AG20443 (cell line): ENCODE measurements at regions not wholly inside any gene's neighbourhood (a gene's known extent, or its start where the extent isn't known, plus 50 kb on each side); places are given as distances from the start of the nearest gene placed in this dataset.
A peak's percentile ranks its signal among the peaks of the same experiment; 100 is the strongest.
"Not testable (repeated sequence)": the region's sequence is repeated elsewhere in the genome, so short reads cannot be mapped to it uniquely, and the experiment has no call there.

ENCODE experiments used
- DNase-seq: peaks from one replicate; pipeline ENCODE4 v3.0.0; 2012; ENCODE audit warnings: low spot score, mixed read lengths

DNA sequence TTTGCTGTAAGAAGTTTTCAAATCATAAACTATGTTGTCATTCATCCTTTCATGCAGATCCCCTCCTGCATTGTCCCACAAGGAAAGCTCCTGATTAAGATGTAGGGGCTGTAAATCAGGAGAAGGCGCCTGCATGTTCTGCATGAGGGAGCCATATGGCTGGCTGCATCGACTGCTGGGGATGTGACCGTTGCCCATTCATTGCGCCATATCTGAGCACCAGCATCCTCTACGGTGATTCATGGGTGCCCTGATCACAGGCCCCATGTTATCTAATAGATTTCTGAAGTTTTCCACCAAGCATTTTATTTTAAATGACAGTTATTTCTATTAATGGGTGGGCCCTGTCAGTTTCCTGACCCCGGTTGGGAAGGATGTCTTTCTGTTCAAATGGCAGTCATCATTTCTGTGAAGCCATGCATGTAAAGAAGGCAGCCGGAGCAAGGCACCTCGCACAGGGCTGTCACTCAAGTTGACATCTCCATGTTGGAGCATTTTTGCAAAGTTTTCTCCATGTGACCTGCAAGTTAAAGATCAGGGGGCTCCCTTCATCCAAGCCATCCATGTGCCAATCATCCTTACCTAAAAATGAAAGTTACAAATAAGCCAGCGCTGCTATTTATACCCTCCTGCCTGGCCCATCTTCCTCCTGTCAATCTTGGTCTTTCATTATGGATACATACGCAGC, 128.8 kb downstream of the TEX36 start:
- no peak for DNase-seq

DNA sequence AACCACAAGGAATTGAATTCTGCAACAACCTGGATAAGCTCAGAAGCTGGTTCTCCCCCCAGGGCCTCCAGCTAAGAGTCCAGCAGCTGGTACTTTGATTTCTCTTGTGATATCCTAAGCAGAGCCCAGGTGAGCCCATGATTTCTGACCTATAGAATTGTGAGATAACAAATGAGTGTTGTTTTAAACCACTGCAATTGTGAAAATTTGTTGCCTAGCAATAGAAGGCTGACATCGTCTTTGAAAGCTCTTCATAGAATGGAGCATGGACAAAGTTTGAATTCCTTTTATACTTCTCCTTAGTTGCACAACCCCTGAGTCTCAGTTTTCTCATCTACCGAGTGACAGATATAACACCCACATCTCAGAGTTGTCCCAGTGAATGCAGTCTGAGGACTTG, 129.9 kb downstream of the TEX36 start:
- no peak for DNase-seq

DNA sequence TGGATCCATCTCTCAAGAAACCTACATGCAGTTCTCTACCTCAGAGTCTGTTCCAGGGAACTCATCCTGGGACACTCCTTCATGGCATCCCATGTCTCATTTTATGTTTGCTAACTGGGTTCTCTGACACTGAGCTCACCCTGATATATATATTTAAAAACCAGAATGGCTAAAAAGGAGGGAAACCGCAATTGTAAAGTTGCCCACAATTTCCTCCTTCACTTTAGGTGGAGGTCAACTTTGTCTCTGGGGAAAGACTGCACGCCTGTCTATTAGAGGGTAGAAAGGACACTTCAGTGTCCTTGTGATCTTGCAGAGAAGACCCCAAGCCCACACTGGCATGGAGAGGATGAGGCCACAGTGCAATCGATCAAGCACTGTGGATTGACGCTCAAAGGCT, 131.7 kb downstream of the TEX36 start:
- DNase-seq = no peak

DNA sequence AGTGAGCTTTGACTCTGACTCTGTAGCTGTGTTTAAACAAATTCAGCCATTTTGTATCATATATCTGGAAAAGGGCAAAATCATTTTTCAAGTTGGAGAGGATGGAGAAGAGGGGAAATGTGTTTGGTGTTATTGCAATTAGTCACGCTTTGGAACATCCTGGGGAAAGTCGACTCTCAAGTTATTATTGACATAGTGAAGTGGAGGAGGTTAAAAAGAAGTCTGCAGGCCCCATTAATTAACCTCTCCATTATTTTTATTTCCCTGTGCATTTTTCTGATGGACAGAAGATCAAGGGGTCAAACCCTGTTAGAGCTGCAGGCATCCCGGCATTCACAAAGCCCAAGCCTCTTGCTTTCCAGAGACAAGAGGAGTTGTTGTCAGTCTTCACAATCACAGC, 132.6 kb downstream of the TEX36 start:
- DNase-seq = no peak

DNA sequence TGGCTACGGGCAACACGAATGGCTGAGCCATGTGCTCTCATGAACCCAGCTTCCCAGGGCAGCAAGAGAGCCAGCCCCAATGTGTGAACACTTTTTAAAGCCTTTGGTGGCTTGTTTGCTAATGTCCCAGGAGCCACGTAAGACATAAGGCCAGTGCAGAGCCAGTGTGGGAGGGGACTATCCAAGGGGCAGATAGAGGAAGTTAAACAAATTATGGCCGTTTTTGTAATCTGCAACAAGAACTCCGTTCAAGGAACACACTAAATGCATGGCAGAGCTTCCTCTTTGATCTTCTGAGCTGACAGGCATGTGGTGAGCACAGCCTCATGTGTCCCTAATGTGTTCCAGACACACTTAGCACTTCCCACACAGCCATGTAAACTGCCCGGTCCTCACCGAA, 133.3 kb downstream of the TEX36 start:
- DNase-seq = no peak

DNA sequence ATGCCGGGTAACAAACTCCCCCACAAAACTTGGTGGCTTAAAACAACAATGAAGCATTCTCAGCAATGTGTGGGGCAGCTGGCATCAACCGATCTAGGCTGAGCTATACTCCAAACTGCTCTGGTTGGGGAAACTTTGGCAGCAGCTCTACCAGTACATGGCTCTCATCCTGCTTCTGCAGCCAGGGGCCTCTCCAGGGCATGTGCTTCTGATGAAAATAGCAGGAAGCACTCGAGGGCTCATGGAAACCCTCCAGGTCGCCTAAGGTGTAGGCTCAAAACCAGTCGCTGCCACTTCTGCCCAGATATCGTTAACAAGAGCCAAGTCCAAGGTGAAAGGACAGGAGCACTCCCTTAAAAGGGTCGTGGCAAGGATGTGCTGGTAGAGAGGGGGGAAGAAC, 134.1 kb downstream of the TEX36 start:
- DNase-seq = no peak

DNA sequence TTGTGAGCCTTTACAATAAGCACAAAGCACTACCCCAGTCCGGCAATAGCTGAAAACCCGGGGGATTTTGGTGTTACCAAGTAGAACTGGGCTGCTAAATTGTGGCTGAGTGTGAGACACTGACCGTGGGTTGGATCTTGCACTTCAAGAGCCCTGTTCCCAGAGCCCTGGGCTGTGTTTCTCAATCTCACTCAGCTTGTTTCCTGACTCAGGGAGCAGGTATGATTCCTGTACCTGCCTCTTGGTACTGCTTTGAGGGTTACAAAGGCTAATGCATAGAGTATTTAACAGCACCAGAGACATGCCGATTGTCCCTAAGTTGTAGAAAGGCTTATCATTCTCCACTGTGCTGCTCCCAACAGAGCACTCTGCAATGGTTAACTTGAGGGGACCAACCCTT, 134.6 kb downstream of the TEX36 start:
- no peak for DNase-seq

DNA sequence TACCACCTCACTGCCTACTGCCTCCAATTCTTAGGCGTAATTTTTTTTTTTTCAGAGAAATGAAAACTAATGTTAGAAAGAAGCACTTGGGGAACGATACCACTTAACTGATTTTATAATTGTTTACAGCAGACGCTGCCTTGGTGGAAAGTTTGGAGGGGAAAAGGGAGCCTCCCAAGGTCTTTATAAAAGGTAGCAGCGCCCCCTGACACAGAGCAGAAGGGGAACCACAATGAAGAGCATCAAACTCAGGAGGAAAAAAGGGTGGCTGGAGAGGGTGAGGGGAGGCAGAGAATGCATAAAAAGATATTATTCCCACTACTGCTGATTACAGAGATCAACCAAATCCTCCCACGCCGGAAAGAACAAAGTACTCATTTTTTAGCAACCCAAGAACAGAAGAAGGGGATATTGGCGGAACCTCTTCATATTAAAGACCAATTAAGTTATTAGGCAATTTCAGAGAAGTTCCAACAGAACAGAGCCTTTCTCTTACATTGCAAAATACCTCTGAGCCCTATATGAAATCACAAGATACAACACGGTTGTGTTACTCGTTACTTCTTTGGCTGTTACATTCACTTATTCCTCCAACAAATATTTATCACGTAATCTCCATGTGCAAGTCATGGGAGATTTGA, 135.8 kb downstream of the TEX36 start:
- no peak for DNase-seq

DNA sequence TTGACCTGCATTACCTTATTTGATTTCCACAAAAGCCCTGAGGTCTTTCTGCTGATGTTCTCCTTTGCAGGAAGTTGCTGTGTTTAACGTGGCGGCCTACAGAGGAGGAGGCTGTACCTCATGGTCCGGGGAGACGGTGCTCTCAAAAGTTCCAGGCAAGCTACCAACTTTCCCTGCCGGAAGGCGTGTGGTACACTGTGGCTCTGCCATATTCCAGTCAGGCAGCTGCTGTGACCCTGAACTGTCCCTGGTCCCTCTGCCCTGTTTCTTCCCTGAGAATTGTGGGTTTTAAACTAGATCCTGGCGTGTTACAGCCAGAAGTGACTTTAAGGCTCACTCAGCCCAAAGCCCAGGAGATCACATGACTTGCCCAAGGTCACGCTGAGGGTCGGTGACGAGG, 139.2 kb downstream of the TEX36 start:
- no peak for DNase-seq

DNA sequence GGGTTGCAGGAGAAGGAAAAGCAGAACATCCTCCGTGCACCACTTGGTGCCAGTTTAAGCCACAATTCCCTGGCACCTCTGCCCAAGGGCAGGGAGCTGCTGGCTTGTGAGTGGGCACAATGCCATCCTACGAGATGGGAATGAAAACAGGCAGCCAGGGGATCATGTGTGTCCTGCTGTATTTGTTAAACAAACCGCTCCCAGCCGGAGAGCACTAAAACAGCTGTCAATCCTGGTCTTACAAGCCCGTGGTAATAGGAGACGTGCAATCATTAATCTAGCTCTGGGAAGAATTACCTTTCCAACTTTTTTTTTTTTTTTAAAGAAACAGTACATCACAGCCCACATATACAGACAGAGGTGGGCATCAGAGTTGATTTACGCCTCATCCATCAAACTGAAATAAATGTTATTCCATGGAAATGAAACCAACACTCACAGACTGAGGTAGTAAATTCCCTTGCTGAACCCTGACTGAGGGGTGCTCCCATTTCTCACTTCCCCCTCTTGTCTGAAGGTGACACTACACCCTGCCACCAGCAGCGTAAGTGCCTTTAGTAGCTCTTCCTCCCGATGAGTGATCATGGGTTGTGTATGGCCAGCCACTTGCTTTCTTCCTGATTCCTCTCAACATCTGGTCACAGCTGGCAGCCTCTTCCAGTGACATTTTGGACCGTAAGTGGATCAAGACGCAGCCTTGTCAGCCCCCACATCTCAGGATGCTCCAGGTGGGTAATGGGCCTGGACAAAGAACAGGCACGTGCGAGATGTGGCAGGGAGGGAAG, 143.8 kb downstream of the TEX36 start:
- no peak for DNase-seq

DNA sequence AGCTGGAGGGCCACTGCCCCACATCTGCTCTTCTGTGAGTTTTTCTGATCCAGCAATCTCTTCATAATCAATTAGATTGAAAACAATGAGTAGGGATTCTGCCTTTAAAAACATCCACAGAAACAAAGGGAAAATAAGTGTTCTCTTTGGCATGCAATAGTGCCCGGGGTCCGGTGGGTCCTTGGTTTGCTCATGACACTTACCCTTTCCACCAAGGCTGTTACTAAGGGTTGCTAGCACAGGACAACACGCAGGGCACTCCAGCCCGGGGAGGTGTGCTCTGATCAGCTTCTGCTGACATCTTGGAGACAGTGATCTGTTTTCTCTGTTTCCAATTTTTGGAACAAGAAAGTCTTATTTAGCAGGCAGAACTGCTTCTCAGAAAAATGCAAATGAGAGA, 146.7 kb downstream of the TEX36 start:
- no peak for DNase-seq

DNA sequence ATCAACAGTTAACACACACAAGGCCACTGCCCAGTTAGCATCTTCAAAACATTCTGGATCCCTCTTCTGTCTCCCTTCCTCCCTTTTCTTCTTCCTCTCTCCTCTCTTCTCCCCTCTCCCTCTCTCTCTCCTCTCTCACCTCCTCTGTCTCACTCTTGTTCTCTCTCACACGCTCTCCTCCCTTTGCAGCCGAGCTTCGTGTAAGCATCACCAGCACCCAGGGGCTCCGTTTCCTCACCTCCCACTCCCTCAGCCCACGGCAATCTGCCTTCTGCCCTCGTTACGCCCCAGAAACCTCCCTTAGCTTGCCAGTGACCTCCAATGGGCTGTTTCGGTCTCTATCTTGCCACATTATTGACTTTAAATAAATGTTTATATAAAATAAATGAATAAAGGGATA, 147.4 kb downstream of the TEX36 start:
- no peak for DNase-seq

DNA sequence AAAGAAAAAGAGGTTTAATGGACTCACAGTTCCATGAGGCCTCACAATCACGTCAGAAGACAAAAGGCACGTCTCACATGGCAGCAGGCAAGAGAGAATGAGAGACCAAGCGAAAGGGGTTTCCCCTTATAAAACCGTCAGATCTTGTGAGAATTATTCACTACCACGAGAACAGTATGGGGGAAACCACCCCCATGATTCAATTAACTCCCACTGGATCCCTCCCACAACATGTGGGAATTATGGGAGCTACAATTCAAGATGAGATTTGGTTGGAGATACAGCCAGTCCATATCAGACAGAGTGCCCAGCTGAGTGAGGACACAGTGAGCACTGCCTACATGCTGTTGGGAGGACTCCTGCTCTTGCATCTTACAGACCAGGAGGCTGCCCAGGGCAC, 148.4 kb downstream of the TEX36 start:
- DNase-seq = no peak

DNA sequence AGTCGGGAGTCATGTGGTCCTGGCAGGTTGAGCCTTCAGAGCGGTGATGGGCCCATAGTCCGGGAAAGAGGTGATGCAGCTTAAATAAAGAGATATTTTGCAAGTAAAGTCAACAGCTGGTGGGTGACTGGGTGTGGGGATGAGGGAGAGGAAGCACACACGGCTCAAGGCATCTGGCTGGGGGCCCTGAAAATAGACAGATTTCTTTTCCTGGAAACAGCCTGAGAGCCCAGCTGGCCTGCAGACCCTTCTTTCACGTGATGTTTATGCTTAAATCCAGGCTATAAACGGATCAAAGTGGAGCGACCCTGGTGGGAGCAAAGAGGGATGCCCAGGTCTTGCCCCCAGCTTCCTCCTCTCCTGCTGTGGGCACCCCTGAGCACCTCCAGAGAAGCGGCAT, 149.1 kb downstream of the TEX36 start:
- no peak for DNase-seq

DNA sequence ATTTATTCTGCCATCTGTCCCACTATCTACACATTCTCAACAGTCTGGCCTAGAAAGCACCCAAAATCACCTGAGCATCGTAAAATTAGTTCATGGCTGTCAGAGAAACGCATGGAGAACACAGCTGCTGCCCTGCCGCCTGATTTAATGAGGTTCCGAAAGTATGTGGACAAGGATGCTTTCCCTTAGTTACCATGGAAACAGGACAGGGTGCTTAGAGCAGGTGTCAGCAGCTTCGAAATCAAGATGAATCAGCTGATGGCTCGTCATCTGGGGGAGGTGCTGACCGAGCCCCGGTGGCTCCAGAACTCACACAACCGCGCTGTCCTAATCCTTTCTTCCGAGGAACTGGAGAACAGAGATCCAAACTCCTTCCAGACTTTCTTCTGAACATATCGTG, 151.5 kb downstream of the TEX36 start:
- DNase-seq = no peak

DNA sequence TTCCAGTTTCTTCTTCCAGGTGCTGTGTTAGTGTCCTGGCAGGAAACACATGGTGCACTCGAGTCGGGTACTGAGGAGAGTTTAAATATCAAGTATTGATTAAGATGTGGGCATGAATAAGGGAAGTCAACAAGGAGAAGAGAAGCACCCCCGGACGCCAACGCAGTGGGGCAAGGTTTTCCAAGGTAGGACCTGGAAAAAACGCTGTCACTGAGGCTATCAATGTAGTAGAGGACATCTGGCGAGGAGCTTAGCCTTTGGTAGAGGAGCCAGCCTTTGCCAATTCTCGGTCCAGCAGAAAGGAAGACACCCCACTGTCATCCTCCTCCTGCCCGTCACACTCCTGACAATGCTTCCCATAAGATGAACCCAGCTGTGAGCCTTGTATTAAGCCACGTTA, 159.6 kb downstream of the TEX36 start:
- DNase-seq = no peak

DNA sequence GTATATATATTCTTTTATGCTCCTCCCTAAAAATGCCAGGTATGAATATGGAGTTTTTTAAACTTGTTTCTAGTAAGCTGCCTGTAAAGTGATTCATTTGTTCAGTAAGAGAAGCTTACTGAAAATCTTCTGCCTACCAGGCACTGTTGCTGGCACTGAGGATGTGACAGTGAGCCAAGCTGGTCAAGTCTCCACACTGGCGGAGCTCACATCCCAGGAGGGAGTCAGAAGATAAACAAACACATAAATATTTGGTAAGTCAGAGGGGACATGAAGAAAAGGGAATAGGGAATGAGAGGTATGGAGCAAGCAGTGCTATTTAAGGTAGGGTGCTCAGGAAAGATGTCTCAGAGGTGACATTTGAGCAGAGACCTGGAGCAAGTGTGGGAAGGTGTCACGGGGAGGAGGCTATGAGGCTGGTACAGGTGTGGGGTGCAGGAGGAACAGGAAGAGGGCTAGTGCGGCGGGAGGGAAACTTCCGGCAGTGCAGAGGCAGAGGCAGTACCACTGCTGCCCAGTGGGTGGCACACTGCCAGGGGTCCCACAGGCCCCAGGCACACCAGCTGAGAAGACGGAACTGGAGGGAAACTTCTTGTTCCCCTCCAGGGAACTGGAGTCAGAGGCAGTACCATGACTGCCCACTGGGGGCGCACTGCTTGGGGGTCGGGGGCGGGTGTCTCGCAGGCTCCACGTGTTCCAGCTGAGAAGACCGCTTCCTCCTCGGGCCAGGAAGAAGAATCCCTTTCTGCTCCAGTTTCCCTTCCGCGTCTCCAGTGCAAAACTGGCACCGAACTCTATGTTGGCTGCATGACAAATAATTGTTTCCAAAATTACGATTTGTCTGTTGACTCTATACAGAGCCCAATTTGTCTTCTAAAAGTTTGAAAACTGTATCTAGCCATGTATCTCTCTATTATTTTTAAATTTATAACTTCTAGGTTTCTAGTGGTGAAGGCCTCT, 161.0 kb downstream of the TEX36 start:
- DNase-seq = no peak

DNA sequence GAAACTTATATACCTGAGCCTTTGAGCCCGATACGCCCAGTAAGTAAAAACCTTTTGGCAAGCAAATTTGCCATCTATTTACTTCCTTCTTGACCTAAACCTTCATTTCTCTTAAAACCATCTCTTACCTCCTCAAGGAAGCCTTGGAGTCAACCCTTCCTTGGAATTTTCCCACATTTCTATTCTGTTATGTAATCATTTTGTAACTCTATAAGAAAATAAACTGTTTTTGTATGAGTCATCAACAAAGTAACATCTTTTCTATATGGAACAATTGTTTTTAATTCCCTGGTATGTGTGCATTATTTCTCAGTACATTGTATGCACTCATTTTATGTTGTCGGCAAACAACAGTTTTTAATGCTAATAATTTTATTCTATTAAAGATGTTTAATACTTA, 162.0 kb downstream of the TEX36 start:
- no peak for DNase-seq

DNA sequence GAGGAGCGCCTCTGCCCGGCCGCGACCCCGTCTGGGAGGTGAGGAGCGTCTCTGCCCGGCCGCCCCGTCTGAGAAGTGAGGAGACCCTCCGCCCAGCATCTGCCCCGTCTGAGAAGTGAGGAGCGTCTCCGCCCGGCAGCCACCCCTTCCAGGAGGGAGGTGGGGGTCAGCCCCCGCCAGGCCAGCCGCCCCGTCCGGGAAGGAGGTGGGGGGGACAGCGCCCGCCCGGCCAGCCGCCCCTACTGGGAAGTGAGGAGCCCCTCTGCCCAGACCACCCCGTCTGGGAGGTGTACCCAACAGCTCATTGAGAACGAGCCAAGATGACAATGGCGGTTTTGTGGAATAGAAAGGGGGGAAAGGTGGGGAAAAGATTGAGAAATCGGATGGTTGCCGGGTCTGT, 164.6 kb downstream of the TEX36 start:
- not testable (repeated sequence) for DNase-seq

DNA sequence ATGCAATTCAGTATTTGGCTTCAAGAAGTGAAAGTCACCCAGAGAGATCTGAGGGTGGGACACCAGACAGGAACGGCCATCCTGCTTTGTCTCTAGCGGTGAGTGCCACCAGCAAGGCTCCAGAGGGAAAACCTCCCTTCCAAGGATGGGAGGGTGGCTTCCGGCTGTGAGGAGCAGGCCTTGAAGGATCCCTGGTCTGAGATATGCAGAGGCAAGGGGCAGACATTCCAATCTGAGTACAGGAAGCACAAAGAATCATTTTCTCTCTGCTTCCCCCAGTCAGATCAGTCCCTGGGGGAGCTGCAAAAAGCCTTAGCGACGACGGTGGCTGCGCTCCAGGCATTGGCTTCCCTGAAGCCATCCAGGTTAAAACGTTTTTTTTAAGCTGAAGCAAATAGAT, 167.4 kb downstream of the TEX36 start:
- DNase-seq = no peak

DNA sequence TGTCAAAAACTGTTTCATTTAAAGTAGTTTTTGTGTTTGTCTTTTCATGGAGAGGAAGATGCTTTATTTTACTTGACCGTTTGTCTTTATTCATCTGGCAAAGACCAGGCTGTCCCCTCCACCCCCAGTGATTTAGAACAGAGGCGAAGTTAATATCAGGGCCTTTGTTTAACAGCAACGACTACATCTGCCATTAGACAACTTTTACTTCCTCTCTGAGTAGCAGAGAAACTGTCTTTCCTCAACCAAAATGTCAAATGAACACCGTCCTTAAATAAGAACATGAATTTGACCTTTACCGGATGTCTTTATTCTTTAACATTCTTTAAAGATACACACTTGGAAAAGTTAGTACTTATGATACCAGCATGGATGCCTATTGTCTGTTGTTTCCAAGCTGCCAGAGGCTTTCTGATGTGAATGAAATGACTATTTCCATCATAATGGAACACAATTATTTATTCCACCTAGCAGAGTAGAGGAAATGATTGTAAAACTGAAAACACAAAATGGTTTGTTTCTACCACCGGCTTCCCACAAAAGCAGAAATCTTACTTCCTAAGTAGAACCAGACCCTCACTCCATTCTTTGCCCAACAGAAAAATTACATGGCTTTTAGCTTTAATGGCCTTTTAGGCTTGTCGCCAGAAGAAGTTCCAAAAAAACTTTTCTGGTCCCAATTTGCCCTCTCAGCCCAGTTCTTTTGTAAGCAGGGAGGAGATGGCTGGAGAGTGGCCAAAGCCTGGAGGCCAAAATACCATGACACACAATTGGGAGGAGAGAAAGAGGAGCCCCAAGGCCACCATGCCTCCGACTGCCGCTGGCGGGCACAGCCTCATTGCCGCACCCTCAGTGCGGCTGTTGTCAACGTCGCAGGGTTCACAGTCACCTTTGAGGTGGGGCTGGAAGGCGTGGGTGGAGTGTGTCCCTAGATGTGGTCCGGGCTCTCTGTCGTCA, 168.5 kb downstream of the TEX36 start:
- peak; percentile 57 for DNase-seq
